DND-41 (cell line): ENCODE measurements at regions not wholly inside any gene's neighbourhood (a gene's known extent, or its start where the extent isn't known, plus 50 kb on each side); places are given as distances from the start of the nearest gene placed in this dataset.

Source experiments
- ATAC-seq: fragments of 200-7000 bp; cut with Tn5 transposase; 3 replicates; pipeline ENCODE4 v1.9.1; 2021; ENCODE audit warnings: low read depth; ENCODE audit not compliant: insufficient read depth
- DNase-seq: peaks from one replicate; pipeline ENCODE4 v3.0.0-alpha.2; 2020
- H2AFZ ChIP-seq: 2 replicates; pipeline ENCODE4 v1.6.0; 2012; ENCODE audit warnings: low read depth, low read length
- H3K27ac ChIP-seq: 2 replicates; pipeline ENCODE4 v1.5.1; 2012; ENCODE audit warnings: low read length, inconsistent platforms
- H3K27me3 ChIP-seq: fragments of 200-600 bp; sonication (generic); 2 replicates; pipeline ENCODE4 v1.6.0; 2012; ENCODE audit warnings: low read length, mild to moderate bottlenecking, inconsistent platforms; ENCODE audit not compliant: insufficient read depth, poor library complexity
- H3K36me3 ChIP-seq: 2 replicates; pipeline ENCODE4 v1.5.1; 2012; ENCODE audit warnings: low read length, inconsistent platforms; ENCODE audit not compliant: insufficient read depth
- H3K4me1 ChIP-seq: 2 replicates; pipeline ENCODE4 v1.5.1; 2012; ENCODE audit warnings: mild to moderate bottlenecking, low read length; ENCODE audit not compliant: insufficient read depth
- H3K4me2 ChIP-seq: 2 replicates; pipeline ENCODE4 v1.6.0; 2012; ENCODE audit warnings: mild to moderate bottlenecking, moderate library complexity, low read length, inconsistent platforms; ENCODE audit not compliant: insufficient read depth
- H3K4me3 ChIP-seq, 2 experiments: fragments of 200-600 bp in 1 of 2; shearing (Covaris generic) in 1 of 2; 2 replicates each; pipeline ENCODE4 v1.5.1; 2012 to 2016; ENCODE audit warnings: inconsistent platforms in 2 of 2, low read length in 2 of 2, mild to moderate bottlenecking in 2 of 2, low read depth in 1 of 2, moderate library complexity in 1 of 2
- H3K79me2 ChIP-seq: 2 replicates; pipeline ENCODE4 v1.6.0; 2012; ENCODE audit warnings: low read length, inconsistent platforms; ENCODE audit not compliant: insufficient read depth
- H3K9ac ChIP-seq: 2 replicates; pipeline ENCODE4 v1.6.0; 2012; ENCODE audit warnings: low read depth, mild to moderate bottlenecking, inconsistent platforms, low read length, moderate library complexity
- H3K9me3 ChIP-seq: 2 replicates; pipeline ENCODE4 v1.5.1; 2012; ENCODE audit warnings: low read length, moderate library complexity, mild to moderate bottlenecking, inconsistent platforms; ENCODE audit not compliant: insufficient read depth, severe bottlenecking
- H4K20me1 ChIP-seq: 2 replicates; pipeline ENCODE4 v1.6.0; 2012; ENCODE audit warnings: low read length; ENCODE audit not compliant: insufficient read depth
- CTCF ChIP-seq: IDR thresholded peaks from 2 replicates; pipeline ENCODE4 v1.5.1; 2012; ENCODE audit warnings: borderline replicate concordance, low read length, moderate library complexity, mild to moderate bottlenecking; ENCODE audit not compliant: poor library complexity, severe bottlenecking; ENCODE audit errors: extremely low read depth
- EZH2 ChIP-seq: IDR thresholded peaks from 3 replicates; pipeline ENCODE4 v1.6.1; 2012; ENCODE audit warnings: borderline replicate concordance, low read depth, mild to moderate bottlenecking, moderate library complexity, low read length, inconsistent platforms; ENCODE audit not compliant: severe bottlenecking

GRCh38 chr6:6834356-6835222 lies 246.1 kb downstream of the LY86 start:
- Histone ChIP-seq H3K27ac (no peak overlapping the region), H3K4me1 (no peaks in the 10 kb centered on the region), H3K9me3 (no peaks in the 10 kb centered on the region), H3K9ac (no peak overlapping the region), H3K79me2 (no peaks in the 10 kb centered on the region), H3K4me2 (no peak overlapping the region), H4K20me1 (no peaks in the 10 kb centered on the region; the same call in 1 of the 2 replicates), H2AFZ (no peak overlapping the region), H3K27me3 (no peaks in the 10 kb centered on the region), H3K4me3 (no peak overlapping the region), H3K36me3 (no peaks in the 10 kb centered on the region)
- DNase-seq (peak; percentile 45), ATAC-seq (peak; percentile 74)
- no peak for TF ChIP-seq EZH2
- no peak for TF ChIP-seq CTCF

GRCh38 chr6:6835223-6835503 lies 246.6 kb downstream of the LY86 start:
- Histone ChIP-seq H3K27ac (no peak overlapping the region), H3K36me3 (no peaks in the 10 kb centered on the region), H3K4me2 (no peak overlapping the region), H3K27me3 (no peaks in the 10 kb centered on the region), H3K79me2 (no peaks in the 10 kb centered on the region), H3K9ac (no peak overlapping the region), H2AFZ (no peak overlapping the region), H3K9me3 (no peaks in the 10 kb centered on the region), H3K4me1 (no peaks in the 10 kb centered on the region), H4K20me1 (no peaks in the 10 kb centered on the region; the same call in 1 of the 2 replicates), H3K4me3 (no peak overlapping the region)
- ATAC-seq (no peak), DNase-seq (no peak)
- TF ChIP-seq EZH2 (no peak), CTCF (no peak)

GRCh38 chr6:6836609-6837406 lies 248.3 kb downstream of the LY86 start:
- H4K20me1 ChIP-seq = no peaks in the 10 kb centered on the region; the same call in 1 of the 2 replicates

More at GRCh38 chr6:6836609-6837406, 248.3 kb downstream of the LY86 start:
- Histone ChIP-seq H3K27ac (no peak overlapping the region), H2AFZ (no peak overlapping the region), H3K9ac (no peak overlapping the region), H3K4me1 (no peaks in the 10 kb centered on the region), H3K36me3 (no peaks in the 10 kb centered on the region), H3K79me2 (no peaks in the 10 kb centered on the region), H3K9me3 (no peaks in the 10 kb centered on the region), H3K4me3 (no peak overlapping the region), H3K4me2 (no peak overlapping the region), H3K27me3 (no peaks in the 10 kb centered on the region)
- TF ChIP-seq CTCF (no peak), EZH2 (no peak)
- DNase-seq = no peak
- no peak for ATAC-seq
